ENCODE measurements at regions not wholly inside any gene's neighbourhood (a gene's known extent, or its start where the extent isn't known, plus 50 kb on each side); places are given as distances from the start of the nearest gene placed in this dataset.

GRCh38 chr10:113470372-113471240 lies 82.2 kb upstream of the HABP2 start:
- DNase-seq (ENCODE audit: low spot score) (no peak), ATAC-seq (ENCODE audit: insufficient number of reproducible peaks, low FRiP score, low read depth) (no peak)
- Histone ChIP-seq H3K27ac (no peak overlapping the region), H3K9me3 (no peaks in the 10 kb centered on the region), H3K36me3 (no peaks in the 10 kb centered on the region), H3K4me3 (no peak overlapping the region), H3K27me3 (replicated peaks; ENCODE audit: insufficient read depth) (no peaks in the 10 kb centered on the region), H3K4me1 (ENCODE audit: control insufficient read depth in 1 of 2, low read depth in 2 of 2) (peaks cover 20 to 29% of the 10 kb centered on the region in 2 donors)
- no peak for TF ChIP-seq CTCF (IDR thresholded peaks at IDR 0.05)

GRCh38 chr10:113471241-113471996 lies 81.4 kb upstream of the HABP2 start:
- Histone ChIP-seq H3K27me3 (replicated peaks; ENCODE audit: insufficient read depth) (no peaks in the 10 kb centered on the region), H3K4me1 (ENCODE audit: control insufficient read depth in 1 of 2, low read depth in 2 of 2) (peaks cover 26 to 37% of the 10 kb centered on the region in 2 donors), H3K4me3 (no peak overlapping the region), H3K27ac (no peak overlapping the region), H3K36me3 (no peaks in the 10 kb centered on the region), H3K9me3 (no peaks in the 10 kb centered on the region)
- TF ChIP-seq CTCF (IDR thresholded peaks at IDR 0.05), result no peak
- ATAC-seq (ENCODE audit: insufficient number of reproducible peaks, low FRiP score, low read depth) (no peak), DNase-seq (ENCODE audit: low spot score) (no peak)

GRCh38 chr10:113473011-113473410 lies 79.8 kb upstream of the HABP2 start:
- no peaks in the 10 kb centered on the region for H3K36me3 ChIP-seq
- no peaks in the 10 kb centered on the region for H3K9me3 ChIP-seq
- peaks cover 39 to 53% of the 10 kb centered on the region in 2 donors for H3K4me1 ChIP-seq (ENCODE audit: control insufficient read depth in 1 of 2, low read depth in 2 of 2)
- no peaks in the 10 kb centered on the region for H3K27me3 ChIP-seq (replicated peaks; ENCODE audit: insufficient read depth)
- DNase-seq (ENCODE audit: low spot score), result no peak
- TF ChIP-seq CTCF (IDR thresholded peaks at IDR 0.05), result no peak
- ATAC-seq (ENCODE audit: insufficient number of reproducible peaks, low FRiP score, low read depth), result no peak
- no peak overlapping the region for H3K4me3 ChIP-seq
- H3K27ac ChIP-seq, result peak overlapping the region; percentile 64 to 85

- Histone ChIP-seq H3K9me3 (no peaks in the 10 kb centered on the region), H3K27me3 (replicated peaks; ENCODE audit: insufficient read depth) (no peaks in the 10 kb centered on the region), H3K4me1 (ENCODE audit: control insufficient read depth in 1 of 2, low read depth in 2 of 2) (peaks cover 42 to 53% of the 10 kb centered on the region in 2 donors), H3K27ac (peak overlapping the region; percentile 64 to 85), H3K36me3 (no peaks in the 10 kb centered on the region), H3K4me3 (no peak overlapping the region)
- no peak for TF ChIP-seq CTCF (IDR thresholded peaks at IDR 0.05)
- ATAC-seq (ENCODE audit: insufficient number of reproducible peaks, low FRiP score, low read depth) (no peak), DNase-seq (ENCODE audit: low spot score) (no peak)
Observed at GRCh38 chr10:113473851-113474250, 79.0 kb upstream of the HABP2 start.

GRCh38 chr10:113474752-113475151 lies 78.1 kb upstream of the HABP2 start:
- TF ChIP-seq CTCF (IDR thresholded peaks at IDR 0.05), result no peak
- Histone ChIP-seq H3K4me1 (ENCODE audit: control insufficient read depth in 1 of 2, low read depth in 2 of 2) (peaks cover 42 to 53% of the 10 kb centered on the region in 2 donors), H3K27ac (peak overlapping the region; percentile 64 to 85), H3K27me3 (replicated peaks; ENCODE audit: insufficient read depth) (no peaks in the 10 kb centered on the region), H3K4me3 (no peak overlapping the region), H3K36me3 (no peaks in the 10 kb centered on the region), H3K9me3 (peaks cover 9% of the 10 kb centered on the region)
- DNase-seq (ENCODE audit: low spot score) (no peak), ATAC-seq (ENCODE audit: insufficient number of reproducible peaks, low FRiP score, low read depth) (no peak)
